ENCODE measurements at regions not wholly inside any gene's neighbourhood (a gene's known extent, or its start where the extent isn't known, plus 50 kb on each side); places are given as distances from the start of the nearest gene placed in this dataset.
A peak's percentile ranks its signal among the peaks of the same experiment; 100 is the strongest.

- DNase-seq (ENCODE audit: extremely low spot score, unreplicated experiment), result no peak
- Mint-ChIP-seq H3K4me1 (ENCODE audit: unreplicated experiment) (no peaks in the 10 kb centered on the region), H3K36me3 (no peaks in the 10 kb centered on the region), H3K9me3 (no peaks in the 10 kb centered on the region), H3K27me3 (peaks cover 64% of the 10 kb centered on the region), H3K4me3 (no peak overlapping the region), H3K27ac (no peak overlapping the region)
- TF ChIP-seq CTCF (conservative IDR thresholded peaks at IDR 0.05), result peak; percentile 91
Measured at GRCh38 chr7:32204361-32205018, 134.3 kb upstream of the PDE1C start.

GRCh38 chr7:32200646-32201045 is 130.4 kb upstream of the PDE1C start:
- no peaks in the 10 kb centered on the region for H3K36me3 Mint-ChIP-seq
- H3K27ac Mint-ChIP-seq, result no peak overlapping the region
- no peak overlapping the region for H3K4me3 Mint-ChIP-seq
- DNase-seq (ENCODE audit: extremely low spot score, unreplicated experiment), result no peak
- no peaks in the 10 kb centered on the region for H3K4me1 Mint-ChIP-seq (ENCODE audit: unreplicated experiment)
- peaks cover 41% of the 10 kb centered on the region for H3K27me3 Mint-ChIP-seq
- TF ChIP-seq CTCF (conservative IDR thresholded peaks at IDR 0.05), result no peak
- H3K9me3 Mint-ChIP-seq, result no peaks in the 10 kb centered on the region

- Mint-ChIP-seq H3K4me3 (no peak overlapping the region), H3K9me3 (peaks cover 6% of the 10 kb centered on the region), H3K36me3 (no peaks in the 10 kb centered on the region), H3K27ac (no peak overlapping the region), H3K4me1 (ENCODE audit: unreplicated experiment) (no peaks in the 10 kb centered on the region), H3K27me3 (peaks cover 19% of the 10 kb centered on the region)
- TF ChIP-seq CTCF (conservative IDR thresholded peaks at IDR 0.05), result no peak
- no peak for DNase-seq (ENCODE audit: extremely low spot score, unreplicated experiment)
Measured at GRCh38 chr7:32194537-32194936, 124.3 kb upstream of the PDE1C start.

GRCh38 chr7:32191305-32191704 is 121.1 kb upstream of the PDE1C start:
- no peak for DNase-seq (ENCODE audit: extremely low spot score, unreplicated experiment)
- TF ChIP-seq CTCF (conservative IDR thresholded peaks at IDR 0.05), result no peak
- H3K4me3 Mint-ChIP-seq, result no peak overlapping the region
- peaks cover 6% of the 10 kb centered on the region for H3K9me3 Mint-ChIP-seq
- H3K27ac Mint-ChIP-seq, result no peak overlapping the region
- no peaks in the 10 kb centered on the region for H3K4me1 Mint-ChIP-seq (ENCODE audit: unreplicated experiment)
- peaks cover 15% of the 10 kb centered on the region for H3K27me3 Mint-ChIP-seq
- H3K36me3 Mint-ChIP-seq, result no peaks in the 10 kb centered on the region

- Mint-ChIP-seq H3K4me3 (no peak overlapping the region), H3K27ac (no peak overlapping the region), H3K9me3 (no peaks in the 10 kb centered on the region), H3K4me1 (ENCODE audit: unreplicated experiment) (no peaks in the 10 kb centered on the region), H3K27me3 (peaks cover 12% of the 10 kb centered on the region), H3K36me3 (no peaks in the 10 kb centered on the region)
- TF ChIP-seq CTCF (conservative IDR thresholded peaks at IDR 0.05), result no peak
- no peak for DNase-seq (ENCODE audit: extremely low spot score, unreplicated experiment)
Measured at GRCh38 chr7:32179567-32179966, 109.4 kb upstream of the PDE1C start.
